Activated gamma-delta T cell treated with Interleukin-2 at 50 U/mL for 16 hours (primary cell): ENCODE measurements at regions not wholly inside any gene's neighbourhood (a gene's known extent, or its start where the extent isn't known, plus 50 kb on each side); places are given as distances from the start of the nearest gene placed in this dataset.

ENCODE experiments used
- DNase-seq: peaks from one replicate; pipeline ENCODE4 v3.0.0-alpha.2; 2020

DNA sequence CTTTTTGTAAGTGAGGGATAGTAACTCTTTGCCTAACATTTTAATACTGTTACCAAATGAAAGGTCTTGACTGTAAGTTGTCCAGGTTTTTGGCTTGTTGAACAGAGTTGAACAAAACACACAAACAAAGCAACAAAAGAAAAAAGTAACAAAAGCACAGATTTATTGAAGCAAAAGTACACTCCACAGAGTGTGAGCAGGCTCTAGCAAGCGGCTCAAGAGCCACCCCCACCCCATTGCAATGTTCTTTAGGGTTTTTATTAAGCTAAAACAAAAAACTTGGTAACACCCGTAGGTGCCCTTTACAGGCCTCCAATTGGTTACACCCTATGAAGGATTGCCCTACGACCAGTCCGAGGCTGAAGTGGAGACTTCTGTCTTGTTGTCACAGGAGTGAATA, 197.4 kb upstream of the MAP3K1 start:
- no peak for DNase-seq

DNA sequence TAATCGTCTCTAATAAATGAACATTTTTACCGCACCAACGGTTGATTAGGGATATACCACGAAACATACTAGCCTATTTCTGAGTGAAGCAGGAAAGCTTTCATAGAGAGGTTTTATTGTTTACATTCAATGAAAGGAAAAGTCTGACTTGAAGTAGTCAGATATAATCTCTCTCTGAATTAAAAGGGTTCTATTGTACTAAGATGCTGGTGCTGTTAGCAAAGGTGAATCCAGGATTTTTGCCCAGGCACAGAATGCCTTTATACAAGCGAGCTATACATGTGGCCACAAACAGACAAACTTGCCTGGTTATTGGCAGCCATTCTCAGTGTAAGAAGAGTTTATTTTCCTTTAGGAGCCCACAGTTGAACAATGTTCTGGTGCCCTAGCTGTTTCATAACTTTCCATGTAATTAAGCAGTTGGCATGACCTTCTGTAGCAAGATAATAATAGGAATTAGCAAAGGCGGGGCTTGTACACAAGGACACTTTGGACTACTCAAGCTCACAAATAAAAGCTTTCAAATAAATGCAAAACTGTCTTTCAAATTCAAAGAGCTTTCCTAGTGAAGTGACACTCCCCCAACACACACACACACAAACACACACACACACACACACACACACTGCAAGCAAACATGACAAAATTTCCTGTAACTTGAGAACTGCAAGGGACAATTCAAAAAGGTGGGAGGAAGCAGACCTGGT, 198.7 kb upstream of the MAP3K1 start:
- DNase-seq, result no peak

DNA sequence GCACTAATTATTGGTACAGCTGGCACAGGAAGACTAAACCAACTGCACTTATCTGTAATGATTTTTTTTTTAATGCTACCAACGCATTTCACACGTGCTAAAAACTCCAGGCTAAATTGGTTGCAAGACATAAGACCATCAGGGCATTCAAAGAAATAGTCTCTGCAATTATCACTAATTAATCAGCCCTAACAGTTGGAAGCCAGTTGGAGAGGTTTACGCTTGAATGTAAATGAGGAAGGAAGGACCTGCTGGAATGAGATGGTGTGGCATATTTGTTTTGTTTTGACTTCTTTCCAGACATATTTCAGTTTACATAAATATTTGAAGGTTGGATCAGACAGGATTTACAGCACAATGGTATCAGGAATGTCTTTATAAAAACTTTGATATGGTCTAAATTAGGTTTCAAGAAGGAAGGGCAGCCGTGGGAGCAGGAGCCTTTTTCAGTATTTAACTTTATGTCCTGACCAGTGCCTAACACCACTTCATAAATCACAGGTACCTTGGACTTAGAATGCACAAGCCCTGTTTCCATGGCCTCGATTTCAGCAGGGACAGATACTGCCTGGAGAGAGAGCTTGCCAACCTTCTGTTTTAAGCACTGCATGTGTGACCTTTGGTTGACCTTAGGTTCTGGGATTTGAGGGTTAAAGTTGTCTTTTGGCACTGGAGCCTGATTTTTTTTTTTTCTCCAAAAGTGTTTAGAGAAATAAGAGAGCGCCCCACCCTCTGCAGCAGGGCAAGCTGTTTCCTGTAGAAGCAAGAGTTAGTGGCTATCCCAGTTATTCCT, 199.8 kb upstream of the MAP3K1 start:
- DNase-seq, result no peak

DNA sequence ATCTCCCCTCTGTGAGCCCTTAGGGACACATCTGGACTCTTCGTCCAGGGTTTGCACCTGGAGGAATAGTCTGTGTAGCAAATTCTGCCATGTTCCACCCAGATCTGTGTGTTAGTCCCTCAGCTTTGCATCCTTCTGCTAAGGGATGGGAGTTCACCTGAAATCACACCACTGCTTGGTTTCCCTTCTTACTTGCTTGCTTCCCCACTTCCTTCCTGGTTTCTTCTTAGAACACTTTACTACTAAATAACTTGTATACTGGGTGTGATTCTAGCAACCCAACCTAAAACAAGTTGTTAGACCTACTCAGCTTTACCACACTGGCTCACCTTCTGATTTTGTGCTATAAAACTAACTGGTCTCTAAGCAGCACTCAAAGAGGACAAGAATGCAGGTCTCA, 202.6 kb upstream of the MAP3K1 start:
- DNase-seq, result no peak

DNA sequence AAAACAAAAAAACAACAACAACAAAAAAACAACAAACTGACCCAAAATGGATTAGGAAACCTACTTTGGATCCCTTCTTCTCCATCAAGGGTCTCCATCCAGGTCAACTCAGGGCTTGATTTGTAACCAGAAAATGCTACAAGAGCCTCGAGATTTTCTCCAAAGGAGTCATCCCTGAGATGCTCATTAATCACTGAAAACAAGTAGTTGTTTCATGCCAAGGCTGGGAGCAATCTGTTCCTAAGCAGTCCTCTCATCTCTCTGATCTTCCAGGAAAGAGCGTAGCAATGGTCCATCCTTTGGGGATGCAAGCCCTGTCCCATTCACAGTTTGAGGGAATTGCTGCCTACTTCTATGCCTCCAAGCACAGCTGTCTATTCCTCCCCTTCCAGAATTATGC, 203.0 kb upstream of the MAP3K1 start:
- DNase-seq, result no peak

DNA sequence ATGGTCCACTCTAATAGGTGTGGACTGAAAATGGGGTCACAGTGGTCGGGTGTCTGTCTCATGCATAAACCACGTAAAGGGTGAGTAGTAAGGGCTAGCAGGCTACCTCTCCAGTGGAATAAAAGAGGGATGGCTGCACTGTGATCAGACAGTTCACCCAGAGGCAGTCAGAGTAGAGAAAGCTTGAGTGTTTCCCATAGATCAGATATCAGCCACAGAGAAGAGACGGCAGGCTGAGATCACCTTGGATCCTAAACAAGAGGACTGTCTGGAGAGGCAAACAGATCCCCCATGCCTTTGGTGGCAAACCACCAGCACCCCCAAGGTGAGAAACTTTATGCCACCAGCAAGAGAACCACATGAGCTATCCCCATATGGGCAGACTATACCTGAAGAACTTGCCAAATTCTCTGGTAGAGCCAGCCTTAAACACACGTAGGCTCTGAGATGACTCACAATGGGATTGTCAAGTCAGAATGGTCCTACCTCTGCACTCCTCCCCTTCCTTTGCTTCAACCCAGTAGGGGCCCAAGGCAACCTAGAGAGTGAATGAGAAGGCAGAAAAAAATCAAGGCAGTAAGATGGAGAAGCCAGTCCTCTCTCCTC, 205.2 kb upstream of the MAP3K1 start:
- DNase-seq, result no peak

DNA sequence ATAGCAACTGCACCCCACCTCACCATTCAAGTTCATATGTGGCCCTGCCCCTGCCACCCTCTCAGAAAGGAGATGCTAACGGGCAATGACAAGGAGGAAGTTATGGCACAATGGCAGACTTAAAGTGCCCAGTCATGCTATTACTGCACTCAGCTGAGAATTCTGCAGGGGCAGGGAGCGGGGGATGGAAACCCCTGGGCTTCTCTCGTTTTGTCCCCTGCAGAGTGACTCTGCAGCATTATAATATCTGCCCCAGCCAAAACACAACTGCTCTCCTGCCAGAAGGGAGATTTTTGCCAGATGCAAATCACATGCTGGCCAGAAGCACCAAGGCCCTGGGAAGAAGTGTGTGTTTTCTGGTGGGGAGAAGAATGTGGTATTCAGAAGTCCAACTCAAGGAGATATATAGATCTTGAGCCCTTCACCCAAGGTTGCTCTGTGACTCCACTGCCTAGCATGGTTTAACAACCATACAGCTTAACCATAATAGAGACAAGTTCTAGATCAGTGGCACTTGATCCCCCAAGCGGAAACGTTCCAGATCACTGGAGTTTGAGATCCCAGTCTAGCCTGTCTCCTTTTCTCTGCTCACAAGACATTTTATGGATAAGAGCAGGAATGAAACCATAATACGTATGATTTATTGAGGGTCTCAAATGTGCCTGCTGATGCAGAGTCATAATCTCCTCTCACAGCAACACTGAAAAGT, 207.0 kb upstream of the MAP3K1 start:
- no peak for DNase-seq

DNA sequence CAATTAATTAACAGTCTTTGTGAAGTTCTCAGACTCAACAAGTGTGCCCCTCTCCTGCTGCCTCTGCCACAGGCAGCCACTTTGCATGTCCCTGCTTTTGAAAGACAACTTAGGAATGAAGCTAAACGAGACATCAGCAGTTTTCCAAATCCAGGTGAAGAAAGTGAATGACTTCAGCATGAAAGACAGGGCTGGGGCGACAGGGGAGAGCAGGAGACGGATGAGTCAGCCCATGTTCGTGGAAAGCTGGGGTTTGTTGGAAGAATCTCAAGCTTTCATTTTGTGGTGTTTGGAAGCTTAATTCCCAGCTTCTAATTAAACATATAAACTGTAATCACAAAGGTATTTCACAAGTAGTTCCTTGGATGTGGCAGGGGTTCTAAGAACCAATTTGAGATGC, 207.8 kb upstream of the MAP3K1 start:
- no peak for DNase-seq

DNA sequence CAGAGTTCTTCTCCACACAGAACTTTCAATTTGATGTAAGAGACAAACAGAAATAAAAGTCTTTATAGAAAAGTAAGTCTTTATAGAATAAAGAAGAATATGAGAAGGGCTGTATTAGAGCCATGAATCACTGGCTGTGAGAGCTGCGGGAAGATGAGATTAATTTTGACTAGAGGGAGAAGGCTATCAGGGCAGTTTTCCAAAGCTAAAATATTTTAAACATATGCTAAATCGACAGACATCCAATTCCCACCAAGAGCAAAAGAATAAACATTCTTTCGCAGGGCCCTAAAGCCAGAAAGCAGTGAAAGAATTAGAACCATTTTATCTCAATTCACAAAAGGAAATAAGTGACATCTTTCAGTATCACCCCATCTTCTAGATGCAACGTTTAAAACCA, 208.3 kb upstream of the MAP3K1 start:
- no peak for DNase-seq

DNA sequence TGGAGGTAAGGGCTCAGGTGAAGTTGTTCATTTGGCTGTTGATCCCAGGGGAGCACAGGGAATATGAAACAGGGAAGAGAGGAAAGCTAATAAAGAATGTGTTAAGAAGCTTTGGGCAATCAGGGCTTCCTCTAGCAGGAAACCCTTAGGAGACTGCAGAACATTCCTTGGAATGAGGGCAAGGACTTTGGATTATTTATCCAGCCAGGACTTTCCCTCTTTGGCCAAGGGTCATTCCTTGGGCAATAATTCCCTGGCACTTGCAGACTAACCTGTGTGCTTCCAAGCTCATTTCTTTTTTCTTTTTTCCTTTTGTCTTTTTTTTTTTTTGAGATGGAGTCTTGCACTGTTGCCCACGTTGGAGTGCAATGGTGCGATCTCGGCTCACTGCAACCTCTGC, 209.2 kb upstream of the MAP3K1 start:
- DNase-seq, result no peak

DNA sequence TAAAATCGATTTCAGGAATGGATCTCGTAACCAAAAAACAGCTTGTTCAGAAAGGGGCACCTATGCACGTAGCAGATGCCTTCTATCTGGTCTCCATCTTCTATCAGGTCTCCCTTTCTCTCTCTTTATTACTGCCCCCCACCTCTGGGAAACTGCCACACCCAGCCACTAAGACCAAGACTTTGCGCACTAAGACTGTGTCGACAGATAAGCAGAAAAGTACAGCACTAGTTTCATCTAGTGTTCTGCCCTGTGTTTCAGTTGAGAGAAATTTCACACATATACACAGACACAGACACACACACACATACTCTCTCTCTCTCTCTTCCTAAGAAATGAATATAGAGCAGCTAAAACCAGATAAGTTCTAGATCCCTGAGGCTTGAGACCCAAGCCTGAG, 210.1 kb upstream of the MAP3K1 start:
- no peak for DNase-seq

DNA sequence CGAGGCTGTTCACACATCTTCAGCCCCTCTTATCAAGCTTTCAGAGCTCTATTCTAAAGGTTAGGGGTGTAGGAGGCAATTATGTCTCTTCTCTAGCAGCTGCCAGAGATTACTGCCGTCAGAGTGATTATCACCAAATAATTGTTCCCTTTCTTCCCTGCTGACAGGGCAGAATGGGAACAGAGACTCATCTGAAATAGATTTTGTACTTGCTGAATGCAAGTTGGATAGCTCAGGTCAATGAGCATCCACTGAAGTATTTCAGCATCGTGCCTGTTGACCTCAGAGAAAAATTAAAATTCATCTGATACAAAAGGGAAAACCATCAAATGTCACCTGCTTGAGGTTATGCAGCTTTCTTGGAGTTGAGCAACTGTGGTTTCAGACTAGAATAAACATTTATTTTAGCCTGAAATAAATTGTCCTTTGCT, 213.7 kb upstream of the MAP3K1 start:
- no peak for DNase-seq

DNA sequence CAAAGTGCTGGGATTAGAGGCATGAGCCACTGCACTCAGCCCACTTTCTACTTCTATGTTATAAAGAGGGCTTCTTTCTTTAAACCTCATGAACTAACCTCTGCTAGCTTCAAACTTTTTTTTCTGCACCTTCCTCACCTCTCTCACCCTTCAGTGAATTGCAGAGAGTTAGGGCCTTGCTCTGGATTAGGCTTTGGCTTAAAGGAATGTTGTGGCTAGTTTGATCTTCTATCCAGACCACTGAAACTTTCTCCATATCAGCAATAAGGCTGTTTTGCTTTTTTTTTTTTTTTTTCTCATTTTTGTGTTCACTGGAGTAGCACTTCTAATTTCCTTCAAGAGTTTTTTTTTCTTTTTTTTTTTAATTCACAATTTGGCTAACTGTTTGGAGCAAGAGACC, 216.4 kb upstream of the MAP3K1 start:
- no peak for DNase-seq

DNA sequence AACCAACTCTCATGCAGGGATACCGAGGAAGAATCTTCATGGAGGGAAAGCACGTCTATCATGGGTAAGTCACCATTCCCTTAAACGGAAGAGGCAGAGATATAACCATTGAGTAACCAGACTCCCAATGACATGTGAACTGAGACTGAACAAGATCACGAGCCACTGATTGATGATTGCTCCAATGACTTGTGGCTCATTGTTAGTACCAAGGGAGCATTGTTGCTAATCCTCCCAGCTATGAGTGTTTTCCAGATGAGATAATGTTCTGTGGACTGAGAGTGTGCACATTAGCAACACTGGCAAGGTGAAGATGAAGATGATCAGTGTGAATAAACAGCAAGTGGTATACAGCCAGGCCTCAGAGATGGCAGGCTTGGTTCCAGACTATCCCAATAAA, 219.2 kb upstream of the MAP3K1 start:
- DNase-seq, result no peak

DNA sequence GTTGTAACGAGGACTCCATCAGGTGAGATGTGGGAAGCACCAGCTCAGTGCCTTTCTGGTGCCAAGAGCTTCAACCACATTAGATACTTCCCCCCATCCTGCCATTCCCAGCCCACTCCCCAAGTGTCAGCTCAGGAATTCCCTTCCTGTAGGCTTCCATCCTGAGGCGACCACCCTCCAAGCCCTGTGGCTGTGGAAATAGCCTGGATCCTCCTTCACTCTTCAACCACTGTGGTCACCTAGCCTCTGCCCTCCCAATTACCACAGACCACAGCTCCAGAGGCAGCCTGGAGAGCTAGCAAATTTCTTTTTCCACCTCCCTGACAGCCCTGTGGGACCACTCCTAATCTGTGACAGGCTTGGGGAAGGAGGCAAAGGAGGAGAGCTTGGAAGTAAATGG, 219.8 kb upstream of the MAP3K1 start:
- DNase-seq, result no peak

DNA sequence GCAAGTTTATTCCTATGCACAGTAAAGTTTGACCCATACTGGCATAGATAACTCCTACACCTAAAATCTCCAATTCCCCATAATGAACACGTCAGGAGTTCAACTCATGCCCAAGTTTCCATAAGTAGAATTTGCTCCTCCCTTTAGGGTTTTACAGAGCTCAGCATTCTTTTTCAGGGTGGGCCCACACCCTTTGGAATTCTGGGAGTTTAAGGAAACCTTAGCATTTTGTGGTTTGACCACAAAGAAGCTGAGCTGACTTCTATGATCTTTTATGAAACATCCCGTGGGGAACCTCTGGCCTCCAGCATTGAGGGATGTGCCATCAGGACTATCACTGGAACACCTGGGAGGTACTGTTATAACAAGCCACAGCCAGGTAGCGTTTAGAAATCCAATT, 220.6 kb upstream of the MAP3K1 start:
- no peak for DNase-seq

DNA sequence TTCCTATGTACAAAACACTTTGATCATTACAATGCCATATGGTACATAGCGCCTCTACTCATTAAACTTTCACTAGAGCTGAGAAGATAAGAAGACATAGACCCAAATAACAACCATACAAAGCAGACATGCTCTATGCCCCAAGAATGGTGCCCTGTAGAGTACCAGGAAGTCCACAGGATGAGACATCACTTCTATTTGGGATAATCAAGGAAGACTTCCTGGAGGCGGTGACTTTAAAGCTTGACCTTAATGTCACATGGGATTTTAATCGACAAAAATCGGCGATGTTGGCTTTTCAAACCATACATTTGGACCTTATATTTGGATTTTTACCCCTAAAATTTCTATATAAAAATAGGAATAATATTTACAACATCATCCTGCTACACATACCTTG, 224.3 kb upstream of the MAP3K1 start:
- no peak for DNase-seq

DNA sequence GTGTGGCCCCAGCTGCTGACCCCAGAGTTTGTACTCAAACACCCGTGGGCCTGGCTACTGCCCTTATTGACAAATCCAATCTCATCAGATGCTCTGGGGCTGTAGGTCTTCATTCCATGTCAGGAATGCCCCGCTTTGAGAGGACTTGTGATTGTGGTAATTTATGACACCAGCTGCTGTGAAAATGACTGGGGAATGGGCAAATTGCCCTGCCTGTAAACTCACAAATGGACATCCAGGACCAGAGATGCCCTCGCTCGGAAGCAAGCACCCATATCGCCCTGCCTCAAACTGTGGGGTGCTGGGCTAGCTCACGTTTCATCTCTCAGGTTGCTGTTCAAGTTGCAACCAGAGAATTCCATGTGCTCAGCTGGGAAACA, 225.9 kb upstream of the MAP3K1 start:
- no peak for DNase-seq

DNA sequence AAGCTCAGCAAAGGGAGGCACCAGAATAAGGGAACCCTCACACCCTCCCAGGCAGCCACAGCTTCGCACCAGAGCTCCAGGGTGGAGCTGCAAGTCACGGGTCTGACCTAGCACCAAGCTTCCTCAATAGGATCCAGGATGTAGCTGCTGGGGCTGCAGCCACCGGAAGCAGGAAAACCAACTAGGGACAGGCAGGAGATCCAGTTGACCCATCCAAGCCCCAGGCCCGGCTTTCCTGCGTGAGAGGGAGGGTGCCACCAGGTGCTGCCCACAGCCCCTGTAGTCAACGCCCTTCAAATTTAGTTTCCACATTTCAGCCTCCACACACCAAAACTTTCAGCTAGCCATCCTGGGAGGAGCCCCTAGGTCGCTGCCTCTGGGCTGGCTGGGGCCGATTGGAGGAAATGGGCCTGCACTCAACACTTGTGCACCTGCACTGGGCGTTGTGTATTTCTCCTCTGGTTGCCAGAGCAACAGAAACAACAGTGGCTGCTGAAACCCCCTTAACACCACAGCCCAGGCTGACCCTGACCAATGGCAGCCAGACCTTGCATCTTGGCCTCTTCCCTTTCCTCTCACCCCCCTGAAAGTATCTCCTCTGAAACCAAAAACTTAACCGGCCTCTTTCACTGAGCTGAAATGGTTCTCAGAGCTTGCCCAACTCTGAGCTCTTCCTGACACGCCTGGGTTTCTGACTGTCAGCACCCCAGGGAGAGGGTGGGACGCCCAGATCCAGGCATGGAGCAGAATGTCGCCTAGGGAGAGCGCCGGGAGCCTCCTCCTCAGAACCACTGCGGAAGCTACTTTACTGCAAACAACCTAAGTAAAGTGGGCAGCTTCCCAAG, 226.5 kb upstream of the MAP3K1 start:
- DNase-seq, result peak; percentile 63

DNA sequence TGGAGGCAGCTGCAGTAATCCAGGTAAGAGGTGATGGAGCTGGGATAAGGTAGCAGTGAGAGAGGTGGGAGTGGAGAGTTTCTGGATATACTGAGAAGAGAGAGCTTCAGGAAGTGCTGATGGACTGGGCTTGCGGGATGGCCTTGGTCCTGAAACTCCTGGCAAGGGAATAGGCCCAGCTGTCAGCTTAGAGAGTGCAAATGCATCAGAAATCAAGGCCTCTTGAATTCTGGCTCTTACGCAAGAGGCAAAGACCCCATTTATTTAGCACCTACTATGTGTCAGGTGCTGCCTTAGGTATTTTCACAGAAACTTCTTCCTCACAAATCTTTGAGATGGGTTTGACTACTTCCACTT, 227.2 kb upstream of the MAP3K1 start:
- DNase-seq, result no peak

DNA sequence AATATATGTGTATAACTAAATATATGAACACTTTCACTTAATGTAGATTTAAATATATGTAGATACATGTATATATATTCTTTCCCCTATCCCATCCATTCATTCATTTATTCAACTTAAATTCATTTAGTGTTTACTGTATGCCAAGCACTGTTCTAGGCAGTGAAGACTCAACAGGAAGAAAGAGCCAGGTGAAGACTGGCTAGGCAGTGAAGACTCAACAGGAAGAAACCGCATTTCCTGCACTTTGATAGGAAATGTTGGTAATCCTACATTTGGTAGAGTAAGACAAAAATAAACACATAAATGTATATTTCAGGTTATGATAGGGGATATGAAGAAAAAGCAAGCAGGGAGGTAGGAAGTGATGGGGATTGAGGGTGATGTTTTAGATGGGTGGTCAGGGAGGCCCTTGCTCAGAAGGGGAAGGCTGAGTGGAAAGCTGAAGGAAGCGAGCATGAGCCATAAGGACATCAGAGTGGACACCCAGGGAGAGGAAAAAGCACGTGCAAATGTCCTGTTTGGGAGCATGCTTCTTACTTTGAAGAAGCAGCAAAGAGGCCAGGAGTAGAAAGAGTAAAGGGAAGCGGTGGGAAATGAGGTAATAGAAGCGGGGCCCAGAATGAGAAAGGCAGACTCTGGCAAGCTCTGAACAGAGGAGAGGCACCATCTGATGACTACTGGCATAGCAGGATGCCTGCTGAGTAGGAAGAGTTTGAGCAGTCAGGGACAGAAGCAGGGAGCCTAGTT, 227.8 kb upstream of the MAP3K1 start:
- DNase-seq, result no peak
